SK-N-SH treated with all-trans-retinoic acid at 6 μM for 48 hours (cell line): ENCODE measurements at regions not wholly inside any gene's neighbourhood (a gene's known extent, or its start where the extent isn't known, plus 50 kb on each side); places are given as distances from the start of the nearest gene placed in this dataset.

ENCODE experiments used
- ATAC-seq: fragments of 200-7000 bp; cut with Tn5 transposase; 3 replicates; pipeline ENCODE4 v1.9.1; 2020; ENCODE audit warnings: mild to moderate bottlenecking, moderate library complexity
- ARNTL ChIP-seq: fragments of 450-650 bp; formaldehyde crosslinking; IDR thresholded peaks from 2 replicates; pipeline ENCODE4 v1.5.0; 2020; ENCODE audit warnings: low read depth, mild to moderate bottlenecking, moderate library complexity, borderline replicate concordance
- BACH2 ChIP-seq: fragments of 250-450 bp; sonication (Bioruptor Pico); IDR thresholded peaks from 2 replicates; pipeline ENCODE4 v1.9.0; 2021; ENCODE audit warnings: mild to moderate bottlenecking, borderline replicate concordance
- CSDC2 ChIP-seq: fragments of 250-450 bp; sonication (Bioruptor Pico); IDR thresholded peaks from 2 replicates; pipeline ENCODE4 v1.5.0; 2020; ENCODE audit warnings: mild to moderate bottlenecking, moderate library complexity
- ESRRG ChIP-seq: fragments of 250-450 bp; sonication (Bioruptor Pico); IDR thresholded peaks from 2 replicates; pipeline ENCODE4 v1.6.1; 2021; ENCODE audit warnings: mild to moderate bottlenecking
- GLIS3 ChIP-seq: fragments of 250-450 bp; sonication (Bioruptor Pico); IDR thresholded peaks from 2 replicates; pipeline ENCODE4 v1.5.0; 2020; ENCODE audit warnings: mild to moderate bottlenecking, moderate library complexity
- ISL1 ChIP-seq: fragments of 250-450 bp; sonication (Bioruptor Pico); IDR thresholded peaks from 2 replicates; pipeline ENCODE4 v2.1.2; 2022; ENCODE audit warnings: mild to moderate bottlenecking, moderate library complexity
- OSR1 ChIP-seq: fragments of 250-450 bp; sonication (Bioruptor Pico); IDR thresholded peaks from 2 replicates; pipeline ENCODE4 v1.8.0; 2022; ENCODE audit warnings: moderate library complexity, mild to moderate bottlenecking, inconsistent platforms
- RARB ChIP-seq: fragments of 250-450 bp; sonication (Bioruptor Pico); IDR thresholded peaks from 2 replicates; pipeline ENCODE4 v1.8.0; 2021; ENCODE audit warnings: mild to moderate bottlenecking, moderate library complexity
- SNAI2 ChIP-seq: fragments of 250-450 bp; sonication (Bioruptor Pico); IDR thresholded peaks from 2 replicates; pipeline ENCODE4 v1.5.0; 2020; ENCODE audit warnings: mild to moderate bottlenecking, moderate library complexity
- TCF4 ChIP-seq: fragments of 250-450 bp; sonication (Bioruptor Pico); IDR thresholded peaks from 2 replicates; pipeline ENCODE4 v1.8.0; 2021; ENCODE audit warnings: mild to moderate bottlenecking, moderate library complexity, borderline replicate concordance
- TOX ChIP-seq: fragments of 250-450 bp; sonication (Bioruptor Pico); IDR thresholded peaks from 2 replicates; pipeline ENCODE4 v1.8.0; 2021; ENCODE audit warnings: mild to moderate bottlenecking, moderate library complexity, borderline replicate concordance
- ZC3H10 ChIP-seq: fragments of 250-450 bp; sonication (Bioruptor Pico); IDR thresholded peaks from 2 replicates; pipeline ENCODE4 v1.5.1; 2021; ENCODE audit warnings: mild to moderate bottlenecking, moderate library complexity
- ZFP3 ChIP-seq: fragments of 250-450 bp; sonication (Bioruptor Pico); IDR thresholded peaks from 2 replicates; pipeline ENCODE4 v1.5.0; 2020; ENCODE audit warnings: mild to moderate bottlenecking, moderate library complexity
- ZFP30 ChIP-seq: fragments of 450-650 bp; formaldehyde crosslinking; IDR thresholded peaks from 2 replicates; pipeline ENCODE4 v1.5.0; 2022; ENCODE audit warnings: mild to moderate bottlenecking, moderate library complexity
- ZNF70 ChIP-seq: fragments of 450-650 bp; formaldehyde crosslinking; IDR thresholded peaks from 2 replicates; pipeline ENCODE4 v1.5.0; 2020; ENCODE audit warnings: mild to moderate bottlenecking, moderate library complexity
- TF ChIP-seq, protein P1 (sequence below): fragments of 250-450 bp; sonication (Bioruptor Pico); IDR thresholded peaks from 2 replicates; pipeline ENCODE4 v1.8.0; 2021; ENCODE audit warnings: low read depth, mild to moderate bottlenecking, moderate library complexity, borderline replicate concordance
- TF ChIP-seq, protein P2 (sequence below): fragments of 250-450 bp; sonication (Bioruptor Pico); IDR thresholded peaks from 2 replicates; pipeline ENCODE4 v1.5.1; 2020; ENCODE audit warnings: low read depth, mild to moderate bottlenecking, moderate library complexity
- TF ChIP-seq, protein P3 (sequence below): fragments of 250-450 bp; sonication (Bioruptor Pico); IDR thresholded peaks from 2 replicates; pipeline ENCODE4 v1.8.0; 2020; ENCODE audit warnings: mild to moderate bottlenecking, moderate library complexity, borderline replicate concordance
- TF ChIP-seq, protein P4 (sequence below): fragments of 250-450 bp; sonication (Bioruptor Pico); IDR thresholded peaks from 2 replicates; pipeline ENCODE4 v1.5.0; 2020; ENCODE audit warnings: mild to moderate bottlenecking, moderate library complexity
- TF ChIP-seq, protein P5 (sequence below): fragments of 250-450 bp; sonication (Bioruptor Pico); IDR thresholded peaks from 2 replicates; pipeline ENCODE4 v1.5.1; 2021; ENCODE audit warnings: mild to moderate bottlenecking, moderate library complexity

DNA sequence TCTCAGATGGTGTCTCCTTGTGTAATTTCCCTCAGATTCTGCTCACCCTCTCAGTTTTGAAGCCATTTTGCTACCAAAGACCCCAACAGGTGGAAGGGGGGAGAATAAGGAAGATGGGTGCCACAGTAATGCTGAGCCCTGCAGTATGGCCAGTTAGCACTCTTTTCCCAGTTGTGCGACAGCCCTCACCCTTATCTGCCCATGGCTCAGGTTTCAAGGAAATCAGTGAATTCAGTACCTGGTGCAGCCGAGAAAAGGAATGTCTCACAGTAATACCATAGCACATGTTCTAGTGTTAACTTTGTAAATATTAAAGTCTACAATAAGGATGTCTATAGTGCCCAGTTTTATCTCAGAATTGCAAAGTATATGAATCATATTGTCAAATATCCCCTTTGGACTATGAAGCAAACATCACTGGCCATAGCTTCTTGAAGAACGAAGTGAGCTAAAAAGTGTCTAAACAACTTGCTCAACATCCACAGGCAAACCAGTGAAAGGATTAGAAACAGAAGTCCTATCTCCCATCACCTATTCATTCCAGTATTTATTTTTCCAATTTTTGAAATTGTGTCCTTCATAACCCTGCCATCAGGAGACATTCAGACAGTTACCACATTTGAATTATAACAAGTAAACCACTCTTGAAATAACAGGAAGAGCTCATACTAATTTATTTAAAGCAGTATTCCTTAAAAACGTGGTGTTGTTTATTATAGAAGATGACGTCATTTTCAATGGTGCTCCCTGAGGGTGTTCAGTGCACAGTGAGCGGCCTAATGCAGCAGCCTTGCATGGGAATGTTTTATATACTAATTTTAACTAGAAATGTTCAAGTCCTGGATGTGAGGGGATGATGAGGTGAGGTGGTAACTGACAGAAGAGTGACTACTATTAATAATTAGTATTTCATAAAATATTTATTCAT, 366.2 kb downstream of the TFAP2A start:
- no peak for TF ChIP-seq TOX (CRISPR knock-in tag)
- TF ChIP-seq, protein P1, sequence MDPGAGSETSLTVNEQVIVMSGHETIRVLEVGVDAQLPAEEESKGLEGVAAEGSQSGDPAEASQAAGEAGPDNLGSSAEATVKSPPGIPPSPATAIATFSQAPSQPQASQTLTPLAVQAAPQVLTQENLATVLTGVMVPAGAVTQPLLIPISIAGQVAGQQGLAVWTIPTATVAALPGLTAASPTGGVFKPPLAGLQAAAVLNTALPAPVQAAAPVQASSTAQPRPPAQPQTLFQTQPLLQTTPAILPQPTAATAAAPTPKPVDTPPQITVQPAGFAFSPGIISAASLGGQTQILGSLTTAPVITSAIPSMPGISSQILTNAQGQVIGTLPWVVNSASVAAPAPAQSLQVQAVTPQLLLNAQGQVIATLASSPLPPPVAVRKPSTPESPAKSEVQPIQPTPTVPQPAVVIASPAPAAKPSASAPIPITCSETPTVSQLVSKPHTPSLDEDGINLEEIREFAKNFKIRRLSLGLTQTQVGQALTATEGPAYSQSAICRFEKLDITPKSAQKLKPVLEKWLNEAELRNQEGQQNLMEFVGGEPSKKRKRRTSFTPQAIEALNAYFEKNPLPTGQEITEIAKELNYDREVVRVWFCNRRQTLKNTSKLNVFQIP (CRISPR knock-in tag) = no peak
- no peak for ATAC-seq

DNA sequence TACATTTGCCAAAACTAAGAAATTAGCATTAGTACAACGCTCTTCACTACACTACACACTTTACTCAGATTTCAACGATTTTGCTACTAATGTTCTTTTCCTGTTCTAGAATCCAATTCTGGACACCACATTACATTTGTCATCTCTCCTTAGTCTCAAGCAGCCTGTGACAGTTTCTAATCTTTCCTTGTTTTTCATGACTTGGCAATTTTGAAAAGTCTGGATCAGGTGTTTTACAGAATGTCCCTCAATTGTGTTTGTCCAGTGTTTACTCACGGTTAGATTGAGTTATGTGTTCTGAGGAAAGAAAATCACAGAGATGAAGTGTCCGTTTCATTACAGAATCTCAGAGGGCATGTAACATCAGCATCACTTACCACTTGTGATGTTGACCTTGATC, 372.6 kb downstream of the TFAP2A start:
- TF ChIP-seq, protein P2, sequence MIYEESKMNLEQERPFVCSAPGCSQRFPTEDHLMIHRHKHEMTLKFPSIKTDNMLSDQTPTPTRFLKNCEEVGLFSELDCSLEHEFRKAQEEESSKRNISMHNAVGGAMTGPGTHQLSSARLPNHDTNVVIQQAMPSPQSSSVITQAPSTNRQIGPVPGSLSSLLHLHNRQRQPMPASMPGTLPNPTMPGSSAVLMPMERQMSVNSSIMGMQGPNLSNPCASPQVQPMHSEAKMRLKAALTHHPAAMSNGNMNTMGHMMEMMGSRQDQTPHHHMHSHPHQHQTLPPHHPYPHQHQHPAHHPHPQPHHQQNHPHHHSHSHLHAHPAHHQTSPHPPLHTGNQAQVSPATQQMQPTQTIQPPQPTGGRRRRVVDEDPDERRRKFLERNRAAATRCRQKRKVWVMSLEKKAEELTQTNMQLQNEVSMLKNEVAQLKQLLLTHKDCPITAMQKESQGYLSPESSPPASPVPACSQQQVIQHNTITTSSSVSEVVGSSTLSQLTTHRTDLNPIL (CRISPR knock-in tag) = no peak
- no peak for TF ChIP-seq SNAI2 (CRISPR knock-in tag)
- no peak for TF ChIP-seq CSDC2 (CRISPR knock-in tag)
- no peak for TF ChIP-seq ZNF70 (CRISPR knock-in tag)
- no peak for TF ChIP-seq TCF4 (CRISPR knock-in tag)
- TF ChIP-seq RARB = no peak
- no peak for TF ChIP-seq ZFP30 (CRISPR knock-in tag)
- no peak for TF ChIP-seq OSR1 (CRISPR knock-in tag)
- TF ChIP-seq, protein P3, sequence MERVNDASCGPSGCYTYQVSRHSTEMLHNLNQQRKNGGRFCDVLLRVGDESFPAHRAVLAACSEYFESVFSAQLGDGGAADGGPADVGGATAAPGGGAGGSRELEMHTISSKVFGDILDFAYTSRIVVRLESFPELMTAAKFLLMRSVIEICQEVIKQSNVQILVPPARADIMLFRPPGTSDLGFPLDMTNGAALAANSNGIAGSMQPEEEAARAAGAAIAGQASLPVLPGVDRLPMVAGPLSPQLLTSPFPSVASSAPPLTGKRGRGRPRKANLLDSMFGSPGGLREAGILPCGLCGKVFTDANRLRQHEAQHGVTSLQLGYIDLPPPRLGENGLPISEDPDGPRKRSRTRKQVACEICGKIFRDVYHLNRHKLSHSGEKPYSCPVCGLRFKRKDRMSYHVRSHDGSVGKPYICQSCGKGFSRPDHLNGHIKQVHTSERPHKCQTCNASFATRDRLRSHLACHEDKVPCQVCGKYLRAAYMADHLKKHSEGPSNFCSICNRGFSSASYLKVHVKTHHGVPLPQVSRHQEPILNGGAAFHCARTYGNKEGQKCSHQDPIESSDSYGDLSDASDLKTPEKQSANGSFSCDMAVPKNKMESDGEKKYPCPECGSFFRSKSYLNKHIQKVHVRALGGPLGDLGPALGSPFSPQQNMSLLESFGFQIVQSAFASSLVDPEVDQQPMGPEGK (CRISPR knock-in tag) = no peak
- TF ChIP-seq BACH2 (CRISPR knock-in tag) = no peak
- no peak for TF ChIP-seq TOX (CRISPR knock-in tag)
- no peak for TF ChIP-seq ZFP3
- TF ChIP-seq, protein P1 (CRISPR knock-in tag) = no peak
- TF ChIP-seq GLIS3 = no peak
- no peak for TF ChIP-seq ESRRG
- no peak for TF ChIP-seq ARNTL (CRISPR knock-in tag)
- TF ChIP-seq, protein P4, sequence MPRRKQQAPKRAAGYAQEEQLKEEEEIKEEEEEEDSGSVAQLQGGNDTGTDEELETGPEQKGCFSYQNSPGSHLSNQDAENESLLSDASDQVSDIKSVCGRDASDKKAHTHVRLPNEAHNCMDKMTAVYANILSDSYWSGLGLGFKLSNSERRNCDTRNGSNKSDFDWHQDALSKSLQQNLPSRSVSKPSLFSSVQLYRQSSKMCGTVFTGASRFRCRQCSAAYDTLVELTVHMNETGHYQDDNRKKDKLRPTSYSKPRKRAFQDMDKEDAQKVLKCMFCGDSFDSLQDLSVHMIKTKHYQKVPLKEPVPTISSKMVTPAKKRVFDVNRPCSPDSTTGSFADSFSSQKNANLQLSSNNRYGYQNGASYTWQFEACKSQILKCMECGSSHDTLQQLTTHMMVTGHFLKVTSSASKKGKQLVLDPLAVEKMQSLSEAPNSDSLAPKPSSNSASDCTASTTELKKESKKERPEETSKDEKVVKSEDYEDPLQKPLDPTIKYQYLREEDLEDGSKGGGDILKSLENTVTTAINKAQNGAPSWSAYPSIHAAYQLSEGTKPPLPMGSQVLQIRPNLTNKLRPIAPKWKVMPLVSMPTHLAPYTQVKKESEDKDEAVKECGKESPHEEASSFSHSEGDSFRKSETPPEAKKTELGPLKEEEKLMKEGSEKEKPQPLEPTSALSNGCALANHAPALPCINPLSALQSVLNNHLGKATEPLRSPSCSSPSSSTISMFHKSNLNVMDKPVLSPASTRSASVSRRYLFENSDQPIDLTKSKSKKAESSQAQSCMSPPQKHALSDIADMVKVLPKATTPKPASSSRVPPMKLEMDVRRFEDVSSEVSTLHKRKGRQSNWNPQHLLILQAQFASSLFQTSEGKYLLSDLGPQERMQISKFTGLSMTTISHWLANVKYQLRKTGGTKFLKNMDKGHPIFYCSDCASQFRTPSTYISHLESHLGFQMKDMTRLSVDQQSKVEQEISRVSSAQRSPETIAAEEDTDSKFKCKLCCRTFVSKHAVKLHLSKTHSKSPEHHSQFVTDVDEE = no peak
- TF ChIP-seq, protein P5, sequence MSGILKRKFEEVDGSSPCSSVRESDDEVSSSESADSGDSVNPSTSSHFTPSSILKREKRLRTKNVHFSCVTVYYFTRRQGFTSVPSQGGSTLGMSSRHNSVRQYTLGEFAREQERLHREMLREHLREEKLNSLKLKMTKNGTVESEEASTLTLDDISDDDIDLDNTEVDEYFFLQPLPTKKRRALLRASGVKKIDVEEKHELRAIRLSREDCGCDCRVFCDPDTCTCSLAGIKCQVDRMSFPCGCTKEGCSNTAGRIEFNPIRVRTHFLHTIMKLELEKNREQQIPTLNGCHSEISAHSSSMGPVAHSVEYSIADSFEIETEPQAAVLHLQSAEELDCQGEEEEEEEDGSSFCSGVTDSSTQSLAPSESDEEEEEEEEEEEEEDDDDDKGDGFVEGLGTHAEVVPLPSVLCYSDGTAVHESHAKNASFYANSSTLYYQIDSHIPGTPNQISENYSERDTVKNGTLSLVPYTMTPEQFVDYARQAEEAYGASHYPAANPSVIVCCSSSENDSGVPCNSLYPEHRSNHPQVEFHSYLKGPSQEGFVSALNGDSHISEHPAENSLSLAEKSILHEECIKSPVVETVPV (CRISPR knock-in tag) = no peak
- no peak for TF ChIP-seq ISL1 (CRISPR knock-in tag)
- TF ChIP-seq ZC3H10 = no peak

More for the DNA sequence above, 372.6 kb downstream of the TFAP2A start:
- ATAC-seq = no peak
